C1 segment of cervical spinal cord (tissue), 14 donors: ENCODE measurements at regions not wholly inside any gene's neighbourhood (a gene's known extent, or its start where the extent isn't known, plus 50 kb on each side); places are given as distances from the start of the nearest gene placed in this dataset.

Experiments
- DNase-seq, 14 donors: peaks; one replicate each; lab custom pipeline; 2025; lab: John Stamatoyannopoulos, UW

DNA sequence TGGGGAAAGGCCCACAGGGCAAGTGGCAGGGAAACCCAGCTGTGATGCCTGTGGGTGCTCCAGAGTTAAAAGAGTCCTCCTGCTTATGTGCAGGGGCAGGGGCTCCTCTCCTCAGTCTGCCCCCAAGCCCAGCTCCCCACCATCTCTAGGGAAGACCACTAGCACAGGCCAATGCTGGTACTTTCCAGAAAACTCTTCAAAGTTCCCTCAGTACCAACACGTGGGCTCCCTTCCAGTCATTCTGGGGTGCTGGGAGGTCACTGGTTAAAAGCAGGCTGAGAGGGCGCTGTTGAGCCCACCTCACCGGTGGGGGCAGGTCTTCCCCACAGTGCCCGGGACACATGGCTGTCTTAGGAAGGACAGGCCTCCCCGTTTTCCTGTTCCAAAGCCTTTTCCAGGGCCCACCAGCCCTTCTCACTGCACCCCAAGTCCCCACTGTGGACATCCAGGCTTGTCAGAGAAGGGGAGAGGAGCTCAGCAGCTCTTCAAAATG, 154.6 kb downstream of the TRIM29 start:
- DNase-seq: no peak

DNA sequence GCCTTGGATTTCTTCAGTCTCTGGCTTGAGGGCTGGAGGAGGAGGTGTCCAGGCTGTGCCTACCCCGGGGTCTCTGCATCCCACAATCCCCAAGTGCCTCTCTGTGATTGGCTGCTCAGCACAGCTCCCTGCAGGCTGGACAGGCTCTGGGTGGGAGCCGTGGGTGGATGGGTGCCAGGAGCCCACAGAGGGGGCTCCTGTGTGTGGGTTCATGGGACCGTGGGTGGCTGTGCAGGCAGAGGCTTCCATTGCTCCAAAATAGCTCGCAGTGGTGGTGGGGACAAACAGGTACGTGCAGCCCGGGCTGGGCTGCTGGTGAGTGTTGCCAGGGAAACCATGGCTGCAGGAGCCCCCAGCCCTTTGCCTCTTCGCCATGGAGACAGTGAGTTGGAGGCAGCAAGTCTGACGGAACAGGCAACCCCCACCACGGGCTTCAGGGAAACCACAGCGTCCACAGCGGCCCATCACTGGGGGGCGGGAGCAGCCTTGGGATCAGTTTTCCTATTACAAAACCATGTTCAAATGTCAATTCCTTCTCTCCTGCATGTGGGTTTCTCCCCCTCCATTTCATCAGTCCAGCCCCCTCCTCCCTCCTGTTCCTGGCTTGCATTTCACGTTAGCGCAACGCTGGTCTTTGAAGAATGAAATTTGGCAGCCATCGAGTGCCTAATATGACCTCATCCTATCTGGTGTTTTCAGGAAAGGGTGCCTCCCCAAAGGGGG, 155.2 kb downstream of the TRIM29 start:
- DNase-seq: no peak

DNA sequence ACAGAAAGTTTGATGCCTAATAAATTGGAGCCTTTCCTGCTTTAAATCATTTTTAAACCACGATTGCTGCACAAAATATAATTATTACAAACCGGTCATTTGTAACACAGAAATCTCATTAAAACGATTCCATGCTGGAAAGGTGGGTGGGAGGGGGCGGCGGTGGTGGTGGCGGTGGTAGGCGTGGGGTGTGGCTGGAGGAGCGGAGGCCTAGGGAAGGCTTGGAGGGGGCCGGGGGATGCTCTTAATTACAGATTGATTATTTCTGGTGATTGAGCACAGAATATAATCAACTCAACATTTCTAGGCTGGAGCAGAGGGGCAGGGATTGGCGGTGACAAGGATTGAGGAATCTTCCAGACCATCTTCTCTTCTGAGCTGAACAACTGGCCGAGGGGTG, 157.5 kb downstream of the TRIM29 start:
- DNase-seq: no peak

DNA sequence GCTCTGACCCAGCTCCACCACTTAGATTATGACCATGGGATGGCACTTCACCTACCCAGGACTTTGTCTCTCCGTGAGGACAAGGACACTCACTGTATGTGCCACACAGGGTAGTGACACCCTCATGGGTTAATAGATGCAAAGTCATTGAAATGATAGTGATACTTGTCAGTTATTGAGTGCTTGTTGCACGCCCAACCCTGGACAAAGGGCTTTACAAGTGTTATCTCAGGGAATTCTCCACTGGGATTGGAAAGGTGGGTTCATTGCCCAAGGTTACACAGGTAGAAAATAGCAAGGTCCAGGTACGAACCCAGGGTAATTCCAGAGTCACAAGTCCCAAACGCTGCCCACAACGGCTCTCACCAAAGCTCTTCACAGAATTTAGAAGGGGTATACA, 158.2 kb downstream of the TRIM29 start:
- no peak for DNase-seq

DNA sequence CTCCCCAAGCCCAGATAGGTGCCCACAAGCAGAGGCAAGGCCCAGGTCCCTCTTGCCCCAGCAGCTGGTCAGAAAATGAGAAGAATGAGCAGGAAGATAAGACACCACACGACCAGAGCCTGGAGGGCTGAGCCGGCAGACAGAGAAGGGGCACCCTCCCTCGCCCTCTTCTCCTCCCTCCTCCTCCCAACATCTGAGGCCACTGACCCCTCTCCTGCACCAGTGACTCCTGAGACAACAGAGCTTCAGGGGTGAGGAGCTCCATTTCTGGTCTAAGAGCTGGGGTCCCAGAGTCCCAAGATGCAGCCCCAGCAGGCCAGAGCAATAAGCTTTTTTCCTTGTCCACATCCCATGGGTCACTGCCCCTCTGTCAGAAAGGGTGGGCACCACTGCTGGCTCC, 159.2 kb downstream of the TRIM29 start:
- DNase-seq: no peak

DNA sequence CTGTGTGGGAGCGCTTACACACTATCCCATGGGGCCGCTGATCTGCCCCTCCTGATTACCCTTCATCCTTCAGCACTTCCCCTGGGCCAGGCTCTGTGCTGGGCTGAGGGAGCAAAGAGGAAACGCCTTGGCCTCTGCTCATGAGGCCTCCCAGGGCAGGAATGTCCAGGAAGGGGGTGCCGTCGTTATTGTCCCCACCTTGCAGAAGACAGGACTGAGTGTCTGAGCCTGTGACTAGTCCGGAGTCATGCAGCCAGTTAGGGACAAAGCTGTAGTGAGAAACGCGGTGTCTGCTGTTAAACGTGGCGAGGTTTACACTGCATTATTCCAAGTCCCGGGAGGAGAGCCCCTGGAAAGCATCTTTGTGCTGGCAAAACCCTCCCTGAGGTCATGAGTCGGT, 160.0 kb downstream of the TRIM29 start:
- peak in 1 of 14 donors; percentile 49 for DNase-seq

DNA sequence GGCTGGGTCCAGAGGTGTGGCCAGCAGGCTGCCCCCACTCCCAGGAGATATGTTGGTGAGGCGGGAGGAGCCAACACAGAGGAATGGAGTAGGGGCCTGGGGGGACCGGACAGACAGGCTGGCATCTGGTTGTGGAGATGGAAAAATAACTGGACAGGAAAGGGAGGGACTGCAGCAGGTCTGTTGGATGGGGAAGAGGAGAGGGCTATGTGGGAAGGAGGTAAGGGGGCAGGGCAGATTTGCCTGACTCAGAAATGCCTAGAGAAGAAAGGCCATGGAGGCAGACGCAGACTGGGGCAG, 160.4 kb downstream of the TRIM29 start:
- DNase-seq: no peak

DNA sequence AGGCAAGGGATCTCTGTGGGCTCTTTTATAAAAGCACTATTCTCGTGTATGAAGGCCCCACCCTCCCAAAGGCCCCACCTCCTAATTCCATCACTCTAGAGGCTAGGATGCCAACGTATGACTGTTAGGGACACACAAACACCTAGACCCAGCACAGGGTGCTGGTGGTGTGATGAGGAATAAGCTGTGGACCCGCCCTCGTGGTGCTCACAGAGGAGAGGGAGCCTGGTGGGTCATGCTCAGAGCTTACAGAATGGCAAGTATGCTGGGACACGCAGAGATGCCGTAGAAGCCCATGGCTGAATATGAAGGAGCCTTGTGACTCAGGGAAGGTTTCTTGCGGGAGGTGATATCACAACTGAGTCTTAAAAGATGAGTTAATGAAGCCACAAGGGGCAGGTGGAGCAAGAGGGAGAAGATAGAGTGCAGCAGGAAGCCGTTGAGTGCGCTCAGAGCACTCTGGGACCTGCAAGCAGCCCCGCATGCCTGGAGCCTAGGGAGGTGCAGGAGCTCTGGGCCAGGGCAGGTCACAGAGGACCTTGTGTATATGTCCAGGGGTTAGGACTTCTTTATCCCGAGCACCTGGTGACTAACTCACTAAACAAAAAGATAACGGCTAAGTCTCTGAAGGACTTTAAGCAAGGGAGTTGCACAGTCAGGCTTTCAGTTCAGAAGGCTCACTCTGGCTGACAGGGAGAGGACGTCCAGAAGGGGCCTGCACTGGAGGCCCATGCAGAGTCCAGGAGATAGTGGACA, 160.9 kb downstream of the TRIM29 start:
- peak in 5 of 14 donors; percentile 38 to 59 (median 51) for DNase-seq

DNA sequence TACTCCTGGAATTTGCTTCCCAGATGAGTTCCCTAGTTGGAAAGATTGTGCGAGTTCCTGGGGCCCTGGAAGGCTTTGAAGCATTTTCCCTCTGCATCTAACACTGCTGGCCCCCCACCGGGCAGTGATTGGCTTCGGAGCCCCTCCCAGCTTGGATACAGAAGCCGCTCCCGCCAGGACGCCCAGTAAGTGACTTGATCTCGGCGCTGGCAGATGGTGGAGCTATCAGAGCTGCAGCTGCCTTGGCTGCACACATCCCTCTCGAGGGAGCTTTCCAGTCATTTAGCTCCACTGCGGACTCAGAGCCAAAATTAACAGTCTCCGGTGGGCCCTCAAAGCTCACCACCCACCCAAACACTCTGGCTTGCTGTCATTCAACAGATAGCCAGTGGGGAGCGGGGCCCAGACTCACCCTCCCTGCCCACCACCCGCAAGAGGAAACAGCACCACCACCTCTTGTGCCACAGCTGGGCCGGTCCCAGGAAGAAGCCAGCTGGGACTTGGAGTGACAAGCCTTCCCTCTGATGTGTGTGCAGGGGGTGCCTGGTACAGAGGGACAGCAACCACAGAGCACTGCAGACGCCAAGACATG, 162.3 kb downstream of the TRIM29 start:
- DNase-seq: peak in 11 of 14 donors; percentile 54 to 96 (median 74)

DNA sequence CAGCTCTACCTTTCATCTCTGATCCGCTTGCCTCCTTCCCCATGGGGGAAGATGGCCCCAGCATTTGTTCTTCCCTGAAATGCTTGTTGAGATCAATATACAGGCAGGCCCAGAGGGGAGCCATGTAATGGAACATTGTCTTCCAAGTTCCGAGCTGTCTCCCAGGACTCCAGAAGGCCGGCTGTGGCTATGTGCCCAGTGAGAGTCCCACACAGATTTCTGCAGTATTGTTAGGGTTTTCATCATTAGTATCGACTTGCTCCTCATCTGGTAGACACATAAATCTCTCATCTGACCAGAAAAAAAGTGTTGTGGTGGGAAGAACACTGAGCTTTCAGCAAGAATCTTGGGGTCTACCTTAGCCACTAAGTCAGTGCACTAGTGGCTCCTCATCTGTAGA, 163.4 kb downstream of the TRIM29 start:
- peak in 2 of 14 donors; percentile 9 to 53 for DNase-seq

DNA sequence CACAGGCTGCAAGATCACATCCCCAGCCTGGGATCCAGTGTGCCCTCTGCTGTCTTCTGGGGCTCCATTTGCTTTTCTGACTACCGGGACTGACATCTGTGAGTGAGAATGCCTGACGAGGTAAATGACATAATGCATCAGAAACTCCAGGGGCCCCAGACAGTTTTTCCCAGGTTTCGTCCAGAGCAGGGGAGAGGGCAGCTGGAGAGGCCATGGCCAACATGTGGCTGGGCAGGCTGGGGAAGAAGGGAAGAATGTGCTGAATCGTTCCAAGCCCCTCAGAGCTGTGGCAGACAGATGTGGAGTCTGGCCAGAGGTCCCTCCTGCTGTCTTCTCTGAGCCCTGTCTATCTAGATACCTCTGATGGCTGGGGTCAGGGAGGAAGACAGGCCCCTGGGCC, 163.9 kb downstream of the TRIM29 start:
- no peak for DNase-seq

DNA sequence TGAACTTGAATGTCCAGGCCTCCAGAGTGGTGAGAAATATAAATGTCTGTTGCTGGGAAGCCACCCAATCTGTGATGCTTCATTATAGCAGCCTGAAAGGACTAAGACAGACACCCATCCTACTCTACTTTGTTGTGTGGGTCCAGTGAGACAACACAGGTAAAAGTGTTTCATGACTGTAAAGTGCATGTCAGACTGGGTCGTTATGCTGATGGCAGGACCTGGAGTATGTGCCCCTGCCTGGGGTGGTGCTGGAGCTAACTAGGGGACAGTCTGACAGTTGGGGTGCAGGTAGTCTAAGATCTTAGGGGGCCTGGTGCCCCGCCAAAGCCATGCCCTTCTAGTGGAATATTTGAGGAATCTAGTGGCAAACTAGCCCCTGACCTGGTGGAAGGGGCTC, 165.6 kb downstream of the TRIM29 start:
- DNase-seq: no peak

DNA sequence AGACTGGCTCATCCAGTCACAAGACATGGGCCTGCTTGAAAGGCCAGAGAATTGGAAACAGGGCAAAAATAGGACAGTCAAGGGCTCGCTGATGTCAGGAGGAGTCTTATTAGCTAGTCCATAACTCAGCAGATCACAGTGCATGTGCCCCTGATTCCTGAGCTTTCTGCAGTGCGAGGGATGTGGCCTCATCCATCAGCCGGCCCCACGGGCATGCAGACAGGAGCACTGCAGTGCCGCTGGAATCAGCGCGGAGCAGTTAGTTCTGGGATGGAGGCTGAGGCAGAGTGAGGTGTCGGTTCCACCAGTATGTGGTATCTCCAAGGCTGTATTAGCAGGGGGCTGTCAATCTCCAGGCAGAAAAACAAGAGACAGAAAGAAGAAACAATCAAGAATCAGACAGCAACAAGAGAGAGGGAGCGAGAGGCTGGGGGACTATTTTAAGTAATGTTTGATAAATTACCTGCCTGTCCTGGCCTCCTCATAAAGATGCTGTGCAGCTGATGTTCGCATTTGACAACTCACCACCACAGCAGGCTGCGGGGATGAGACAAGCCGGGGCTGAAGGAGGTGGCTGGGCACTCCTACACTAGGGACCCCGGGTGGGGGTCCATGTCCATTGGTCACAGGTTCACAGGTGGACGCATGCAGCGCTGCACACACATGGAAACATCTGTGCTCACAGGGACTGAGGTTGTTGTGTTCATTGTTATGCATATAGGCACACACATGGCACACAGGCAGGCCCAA, 167.2 kb downstream of the TRIM29 start:
- DNase-seq: no peak

DNA sequence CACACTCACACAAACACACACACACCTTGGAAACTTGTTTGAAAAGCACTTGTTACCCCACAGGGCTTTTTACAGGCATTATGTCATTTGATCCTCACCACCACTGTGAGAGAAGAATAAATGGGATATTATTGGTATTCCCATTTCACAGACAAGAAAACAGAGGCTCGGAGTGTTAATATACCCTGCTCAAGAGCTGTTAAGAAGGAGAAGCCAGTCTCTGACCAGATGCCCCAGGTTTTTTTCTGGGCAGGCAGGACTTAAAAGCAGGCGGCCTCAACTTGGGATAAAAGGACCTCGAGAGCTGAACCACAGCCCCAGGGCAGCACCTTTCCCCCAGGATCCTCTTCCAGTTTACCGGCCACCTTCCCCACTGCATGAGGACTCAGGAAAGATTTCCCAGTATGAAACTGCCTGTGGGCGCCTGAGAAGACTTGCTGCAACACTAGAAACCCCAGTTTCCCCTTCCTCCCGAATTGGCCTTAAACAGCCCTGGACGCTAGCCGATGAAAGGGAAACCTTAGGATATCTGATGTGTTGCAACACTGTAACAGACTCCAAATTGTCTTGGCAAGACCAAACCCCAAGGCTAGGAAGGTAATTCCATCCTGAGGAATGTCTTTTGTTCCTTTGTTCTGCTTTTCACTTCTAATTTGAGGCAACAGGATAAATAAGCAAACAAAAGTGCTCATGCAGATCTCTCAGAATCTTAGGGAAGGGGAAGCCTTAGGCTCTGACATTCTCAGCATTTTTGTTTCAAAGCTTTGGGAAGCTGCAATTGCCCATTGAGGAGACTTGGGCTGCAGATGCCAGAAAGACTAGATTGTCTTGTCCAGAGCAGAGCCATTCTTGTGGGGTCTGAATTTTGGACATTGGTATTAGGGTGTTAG, 173.5 kb downstream of the TRIM29 start:
- DNase-seq: no peak

DNA sequence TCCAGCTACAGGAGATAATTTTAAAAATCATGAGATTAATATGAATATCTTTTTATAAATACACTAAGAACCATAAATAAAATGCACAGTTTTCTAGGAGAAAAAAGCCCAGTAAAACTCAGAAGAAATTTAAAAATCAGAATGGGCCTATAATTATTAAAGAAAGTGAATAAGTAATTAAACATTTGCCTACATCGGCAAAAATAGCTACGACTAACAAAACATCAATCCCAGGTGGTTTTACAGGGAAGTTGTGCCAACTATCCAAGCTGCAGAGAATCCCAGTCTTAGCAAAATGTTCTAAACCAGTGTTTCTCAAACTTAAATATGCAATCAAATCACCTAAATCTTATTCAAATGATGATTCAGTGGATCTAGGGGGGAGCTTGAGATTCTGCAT, 180.0 kb downstream of the TRIM29 start:
- DNase-seq: no peak

DNA sequence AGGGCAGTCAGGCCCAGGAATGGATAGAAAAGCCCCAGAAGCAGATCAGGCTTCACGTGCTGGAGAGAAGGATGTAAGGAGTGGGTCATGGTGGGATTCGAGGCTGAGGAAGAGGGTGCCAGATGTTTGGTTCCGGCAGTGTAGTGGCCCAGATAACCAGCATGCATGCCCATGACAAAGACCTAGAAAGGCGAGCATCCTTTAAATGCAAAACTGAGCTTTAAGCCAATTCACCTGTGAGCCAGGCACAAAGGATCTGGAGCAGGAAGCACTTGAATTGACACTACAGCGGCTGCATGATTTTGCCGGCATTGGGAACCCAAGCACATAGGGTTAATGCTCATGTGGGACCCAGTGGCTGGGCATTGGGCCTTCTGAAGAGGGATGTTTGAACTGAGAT, 185.5 kb downstream of the TRIM29 start:
- DNase-seq: no peak

DNA sequence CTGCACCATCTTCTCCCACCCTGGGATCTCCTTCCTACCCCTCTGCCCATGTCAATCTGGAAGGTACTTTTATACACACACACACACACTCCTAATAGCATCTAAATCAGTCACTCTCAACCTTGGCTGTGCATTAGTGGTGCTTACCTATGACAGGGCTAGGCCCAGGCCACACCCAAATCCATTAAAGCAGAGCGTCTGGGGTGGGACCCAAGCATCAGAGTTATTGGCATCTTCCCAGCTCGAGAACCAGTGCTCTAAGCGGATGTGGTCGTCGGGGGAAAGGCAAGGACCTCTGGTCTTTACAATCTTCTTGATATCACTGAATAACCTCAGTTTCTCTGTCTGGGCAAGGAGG, 194.6 kb downstream of the TRIM29 start:
- DNase-seq: no peak

DNA sequence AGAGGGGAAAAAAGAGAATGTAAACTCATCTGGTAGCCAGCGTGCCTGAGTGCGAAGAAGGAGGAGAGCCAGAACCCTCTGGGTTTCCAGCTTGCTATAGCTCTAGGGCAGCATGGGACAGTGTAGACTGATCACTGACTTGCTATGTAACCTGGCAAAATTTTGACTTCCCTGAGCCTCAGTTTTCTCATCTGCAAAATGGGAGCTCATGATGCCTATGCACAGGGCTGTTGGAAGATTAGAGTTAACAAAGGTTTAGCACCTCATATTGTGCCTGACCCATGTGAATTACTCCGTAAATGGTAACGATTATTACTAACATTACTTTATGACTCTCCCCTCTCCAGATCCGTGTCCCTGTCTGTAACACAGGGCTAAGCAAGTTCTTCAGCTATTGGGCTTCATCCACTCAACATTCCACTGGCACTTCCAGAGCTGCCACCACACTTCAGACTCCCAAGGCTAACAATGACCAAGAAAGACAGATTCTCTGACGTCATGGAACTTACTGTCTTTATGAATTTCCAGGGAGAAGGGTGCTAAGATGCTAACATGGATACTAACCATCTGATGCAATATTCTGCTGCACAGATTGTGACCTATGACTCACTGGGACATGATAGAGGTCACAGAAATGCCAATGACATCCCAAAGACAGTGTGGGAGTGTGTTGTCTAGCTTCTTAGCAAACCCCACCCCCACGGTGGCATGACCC, 195.2 kb downstream of the TRIM29 start:
- DNase-seq: no peak

DNA sequence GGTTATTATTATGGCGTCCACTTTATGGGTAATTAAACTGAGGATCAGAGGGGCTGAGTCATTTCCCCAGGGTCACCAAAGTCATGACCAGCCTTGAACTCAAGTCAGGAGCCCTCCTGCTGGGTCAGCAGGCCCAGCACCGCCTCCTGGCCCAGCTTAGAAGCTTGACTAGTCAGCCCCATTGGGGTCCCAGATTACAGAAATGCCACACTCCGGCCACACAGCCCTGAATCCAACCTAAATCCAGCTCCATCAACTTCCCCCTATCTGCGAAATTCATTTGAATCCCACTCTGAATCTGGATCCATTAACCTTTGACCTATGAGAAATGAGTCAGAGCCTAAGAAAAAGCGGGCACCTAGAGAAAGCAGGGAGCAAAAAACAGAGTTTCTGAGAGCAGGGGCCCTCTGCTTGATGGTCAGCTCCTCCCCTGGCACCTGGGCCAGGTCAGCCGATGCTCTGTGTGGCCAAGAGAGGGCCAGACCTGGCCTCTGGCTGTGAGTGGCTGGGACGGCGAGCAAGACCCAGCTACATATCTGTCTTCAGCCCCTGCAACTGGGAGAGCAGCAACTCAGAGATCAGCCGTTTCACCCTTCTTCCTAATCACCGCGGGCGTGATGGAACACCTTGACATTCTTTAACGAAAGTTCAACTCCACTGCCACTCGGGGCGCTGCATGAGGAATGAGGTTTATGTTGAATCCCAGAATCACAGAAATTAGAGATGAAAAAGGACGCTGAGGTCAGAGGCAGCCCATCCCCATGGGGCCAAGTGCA, 196.1 kb downstream of the TRIM29 start:
- no peak for DNase-seq

DNA sequence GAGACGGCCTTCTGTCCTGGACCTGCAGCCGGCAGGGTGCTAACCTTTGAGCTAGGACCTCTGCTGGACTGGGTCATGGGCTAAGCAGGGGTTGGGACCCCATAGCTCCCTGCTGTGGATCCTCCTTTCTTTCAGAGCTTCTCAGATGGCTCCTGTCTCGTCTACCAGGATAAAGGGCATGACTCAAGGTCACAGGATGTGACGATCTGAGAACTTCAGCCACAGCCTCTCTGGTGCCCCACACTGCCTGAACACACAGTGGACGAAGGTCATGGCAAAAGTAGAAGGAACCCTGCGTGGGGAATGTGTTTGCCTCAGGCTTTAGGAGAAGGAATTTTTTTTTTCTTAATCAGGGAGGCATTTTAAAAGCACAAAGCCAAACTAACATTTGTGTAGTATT, 196.7 kb downstream of the TRIM29 start:
- DNase-seq: no peak
